ENCODE measurements at regions not wholly inside any gene's neighbourhood (a gene's known extent, or its start where the extent isn't known, plus 50 kb on each side); places are given as distances from the start of the nearest gene placed in this dataset.
A peak's percentile ranks its signal among the peaks of the same experiment; 100 is the strongest.

- 75 to 81% (median 79%) methylated on average over 3 of the region's 3 CpGs for WGBS, 4 donors
- intact Hi-C loops (cut with DNase I) = no loop called here
- Histone ChIP-seq H3K27ac (no peak overlapping the region), H3K4me3 (no peak overlapping the region), H3K36me3 (no peaks in the 10 kb centered on the region), H3K4me1 (no peaks in the 10 kb centered on the region), H3K9me3 (peaks cover 0 to 11% (median 1%) of the 10 kb centered on the region in 12 donors), H3K27me3 (no peaks in the 10 kb centered on the region)
- TF ChIP-seq CTCF (IDR thresholded peaks at IDR 0.05) = no peak
- TF ChIP-seq POLR2A (IDR thresholded peaks at IDR 0.05) = no peak
- no peak for ATAC-seq
- DNase-seq = no peak
These were observed 409.5 kb upstream of the DEPDC1 start for GRCh38 chr1:68906431-68906830.

- WGBS, 4 donors = 78 to 86% (median 80%) methylated on average over 5 of the region's 5 CpGs
- Histone ChIP-seq H3K4me1 (no peaks in the 10 kb centered on the region), H3K27ac (no peak overlapping the region), H3K9me3 (peaks cover 0 to 11% (median 1%) of the 10 kb centered on the region in 12 donors), H3K4me3 (no peak overlapping the region), H3K36me3 (no peaks in the 10 kb centered on the region), H3K27me3 (no peaks in the 10 kb centered on the region)
- intact Hi-C loops (cut with DNase I) = no loop called here
- ATAC-seq (no peak), DNase-seq (no peak)
- TF ChIP-seq POLR2A (IDR thresholded peaks at IDR 0.05) = no peak
- TF ChIP-seq CTCF (IDR thresholded peaks at IDR 0.05) = no peak
These were observed 410.6 kb upstream of the DEPDC1 start for GRCh38 chr1:68907491-68907890.

GRCh38 chr1:68908316-68908715 lies 411.4 kb upstream of the DEPDC1 start:
- TF ChIP-seq POLR2A (IDR thresholded peaks at IDR 0.05) (no peak), CTCF (IDR thresholded peaks at IDR 0.05) (no peak)
- Histone ChIP-seq H3K27ac (no peak overlapping the region), H3K27me3 (no peaks in the 10 kb centered on the region), H3K4me3 (no peak overlapping the region), H3K4me1 (no peaks in the 10 kb centered on the region), H3K36me3 (no peaks in the 10 kb centered on the region), H3K9me3 (peaks cover 0 to 11% (median 1%) of the 10 kb centered on the region in 12 donors)
- intact Hi-C loops (cut with DNase I) = no loop called here
- no peak for DNase-seq
- no peak for ATAC-seq
- 56 to 70% (median 62%) methylated on average over 2 of the region's 2 CpGs for WGBS, 4 donors

GRCh38 chr1:68916221-68916902 lies 419.5 kb upstream of the DEPDC1 start:
- no peak for TF ChIP-seq CTCF (IDR thresholded peaks at IDR 0.05)
- no peak for TF ChIP-seq POLR2A (IDR thresholded peaks at IDR 0.05)
- Histone ChIP-seq H3K27me3 (no peaks in the 10 kb centered on the region), H3K4me1 (peaks cover 0 to 20% (median 7%) of the 10 kb centered on the region in 12 donors), H3K9me3 (no peaks in the 10 kb centered on the region), H3K4me3 (no peak overlapping the region), H3K27ac (peak overlapping the region in 3 of 12 donors; percentile 15 to 40 (median 21)), H3K36me3 (no peaks in the 10 kb centered on the region)
- intact Hi-C loops (cut with DNase I) = no loop called here
- ATAC-seq = peak in 3 of 4 donors; percentile 67 to 82 (median 76)
- peak in 1 of 5 donors; percentile 25 for DNase-seq
- 25 to 36% (median 26%) methylated on average over 4 of the region's 4 CpGs for WGBS, 4 donors
